Prostate gland (tissue), 2 donors: ENCODE measurements at regions not wholly inside any gene's neighbourhood (a gene's known extent, or its start where the extent isn't known, plus 50 kb on each side); places are given as distances from the start of the nearest gene placed in this dataset.

Source experiments
- CTCF ChIP-seq, 4 experiments: fragments of 200-600 bp in 2 of 4; fragments of 450-650 bp in 2 of 4; sonication (generic) in 2 of 4; IDR thresholded peaks; 1 replicate in 3 of 4; 2 replicates in 1 of 4; pipeline ENCODE4 v1.5.1; 2016 to 2019; ENCODE audit warnings: antibody characterized with exemption in 4 of 4, mild to moderate bottlenecking in 2 of 4, moderate library complexity in 2 of 4
- POLR2A ChIP-seq: fragments of 450-650 bp; IDR thresholded peaks from one replicate; pipeline ENCODE4 v1.6.1; 2016; ENCODE audit warnings: antibody characterized with exemption, mild to moderate bottlenecking

- TF ChIP-seq POLR2A (no peak), CTCF (IDR thresholded peaks at IDR 0.05) (no peak)
These were observed 63.5 kb upstream of the CTLA4 start for GRCh38 chr2:203804070-203804469.
